T-helper 9 cell (primary cell): ENCODE measurements at regions not wholly inside any gene's neighbourhood (a gene's known extent, or its start where the extent isn't known, plus 50 kb on each side); places are given as distances from the start of the nearest gene placed in this dataset.
"Not testable (repeated sequence)": the region's sequence is repeated elsewhere in the genome, so short reads cannot be mapped to it uniquely, and the experiment has no call there.

Experiments used
- DNase-seq: peaks from one replicate; pipeline ENCODE4 v3.0.0-alpha.2; 2020

DNA sequence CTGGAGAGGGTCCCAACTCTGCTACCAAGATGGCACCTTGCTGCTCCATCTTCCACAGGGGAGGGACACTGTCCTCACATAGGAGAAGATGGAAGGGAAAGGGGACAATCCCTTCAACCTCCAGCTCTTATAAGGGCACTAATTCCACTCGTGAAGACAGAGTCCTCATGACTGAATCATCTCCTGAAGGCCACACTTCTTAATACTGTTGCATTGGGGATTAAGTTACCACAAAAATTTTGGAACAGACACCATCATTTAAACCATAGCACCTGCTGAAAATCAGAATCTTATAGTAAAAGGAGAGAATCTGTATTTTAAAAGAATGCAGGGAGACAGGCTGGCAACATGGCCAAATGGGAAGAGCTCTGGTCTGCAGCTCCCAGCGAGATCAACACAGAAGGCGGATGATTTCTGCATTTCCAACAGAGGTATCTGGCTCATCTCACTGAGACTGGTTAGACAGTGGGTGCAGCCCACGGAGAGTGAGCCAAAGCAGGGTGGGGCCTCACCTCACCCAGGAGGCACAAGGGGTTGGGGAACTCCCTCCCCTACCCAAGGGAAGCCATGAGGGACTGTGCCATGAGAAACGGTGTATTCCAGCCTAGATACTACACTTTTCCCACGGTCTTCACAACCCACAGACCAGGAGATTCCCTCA, 69.4 kb upstream of the LIPC start:
- DNase-seq, result no peak

- not testable (repeated sequence) for DNase-seq
These were observed 68.7 kb upstream of the LIPC start for GRCh38 chr15:58363118-58363517.

DNA sequence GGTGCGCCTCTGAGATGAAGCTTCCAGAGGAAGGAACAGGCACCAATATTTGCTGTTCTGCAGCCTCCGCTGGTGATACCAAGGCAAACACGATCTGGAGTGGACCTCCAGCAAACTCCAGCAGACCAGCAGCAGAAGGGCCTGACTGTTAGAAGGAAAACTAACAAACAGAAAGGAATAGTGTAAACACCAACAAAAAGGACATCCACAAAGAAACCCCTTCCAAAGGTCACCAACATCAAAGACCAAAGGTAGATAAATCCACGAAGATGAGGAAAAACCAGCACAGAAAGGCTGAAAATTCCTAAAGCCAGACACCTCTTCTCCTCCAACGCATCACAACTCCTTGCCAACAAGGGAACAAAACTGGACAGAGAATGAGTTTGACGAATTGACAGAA, 68.1 kb upstream of the LIPC start:
- DNase-seq, result not testable (repeated sequence)

- DNase-seq, result not testable (repeated sequence)
These were observed 66.7 kb upstream of the LIPC start for GRCh38 chr15:58365098-58365497.

DNA sequence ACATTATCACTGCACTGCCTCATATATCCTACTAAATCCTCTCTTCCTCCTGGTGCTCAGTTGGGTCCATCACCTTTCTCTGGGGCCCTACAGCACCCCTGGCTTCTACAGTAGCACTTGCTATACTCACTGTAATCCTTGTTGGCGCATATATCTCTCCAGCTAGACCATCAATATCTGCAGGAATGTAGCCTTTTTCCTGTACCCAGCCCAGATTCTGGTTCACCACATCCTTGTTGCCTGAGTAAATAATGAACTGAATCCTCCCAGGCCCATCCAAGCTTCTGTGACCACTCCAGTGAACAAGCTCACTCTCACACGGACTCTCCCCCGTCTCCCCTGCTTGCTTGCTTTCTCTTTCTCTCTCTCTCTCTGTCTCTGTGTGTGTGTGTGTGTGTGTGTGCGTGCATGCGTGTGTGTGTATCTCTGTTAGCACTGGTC, 62.5 kb upstream of the LIPC start:
- no peak for DNase-seq

DNA sequence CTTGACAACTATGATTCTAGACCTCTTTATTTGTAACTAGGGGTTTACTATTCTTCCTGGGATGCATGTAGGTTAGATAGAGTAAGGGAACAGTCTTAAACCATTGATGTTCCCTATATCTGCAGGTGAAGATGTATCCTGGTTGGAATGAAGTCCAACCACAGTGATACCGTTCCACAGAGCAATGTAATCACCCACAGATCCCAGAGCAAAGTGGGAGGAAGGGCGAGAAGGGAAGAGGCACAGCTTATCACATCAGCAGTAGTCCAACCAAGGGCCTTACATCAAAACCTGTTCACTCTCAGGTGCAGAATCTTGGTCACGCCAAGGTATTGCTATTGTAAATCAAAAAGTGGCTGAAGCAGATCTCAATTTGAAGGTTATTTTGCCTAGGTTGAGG, 61.8 kb upstream of the LIPC start:
- no peak for DNase-seq

DNA sequence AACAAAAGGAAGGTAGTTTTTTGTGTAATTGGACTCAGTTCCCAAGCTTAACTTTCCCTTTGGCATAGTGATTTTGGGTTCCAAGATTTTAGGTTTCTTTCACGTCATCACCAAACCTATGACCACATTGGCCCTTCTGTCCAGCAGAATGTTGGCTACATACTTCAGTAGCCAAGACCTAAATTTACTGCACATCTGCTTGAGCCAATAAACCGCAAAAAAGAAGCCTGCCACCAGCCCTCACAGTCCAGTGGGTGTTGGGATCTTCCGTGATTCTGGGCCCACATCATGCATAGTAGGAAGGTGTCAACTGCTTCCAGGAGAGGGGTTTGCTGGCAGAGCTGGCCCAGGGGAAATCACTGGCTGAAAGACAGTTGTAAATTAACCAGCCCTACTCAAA, 57.6 kb upstream of the LIPC start:
- no peak for DNase-seq

GRCh38 chr15:58377193-58377592, 54.6 kb upstream of the LIPC start:
- no peak for DNase-seq

DNA sequence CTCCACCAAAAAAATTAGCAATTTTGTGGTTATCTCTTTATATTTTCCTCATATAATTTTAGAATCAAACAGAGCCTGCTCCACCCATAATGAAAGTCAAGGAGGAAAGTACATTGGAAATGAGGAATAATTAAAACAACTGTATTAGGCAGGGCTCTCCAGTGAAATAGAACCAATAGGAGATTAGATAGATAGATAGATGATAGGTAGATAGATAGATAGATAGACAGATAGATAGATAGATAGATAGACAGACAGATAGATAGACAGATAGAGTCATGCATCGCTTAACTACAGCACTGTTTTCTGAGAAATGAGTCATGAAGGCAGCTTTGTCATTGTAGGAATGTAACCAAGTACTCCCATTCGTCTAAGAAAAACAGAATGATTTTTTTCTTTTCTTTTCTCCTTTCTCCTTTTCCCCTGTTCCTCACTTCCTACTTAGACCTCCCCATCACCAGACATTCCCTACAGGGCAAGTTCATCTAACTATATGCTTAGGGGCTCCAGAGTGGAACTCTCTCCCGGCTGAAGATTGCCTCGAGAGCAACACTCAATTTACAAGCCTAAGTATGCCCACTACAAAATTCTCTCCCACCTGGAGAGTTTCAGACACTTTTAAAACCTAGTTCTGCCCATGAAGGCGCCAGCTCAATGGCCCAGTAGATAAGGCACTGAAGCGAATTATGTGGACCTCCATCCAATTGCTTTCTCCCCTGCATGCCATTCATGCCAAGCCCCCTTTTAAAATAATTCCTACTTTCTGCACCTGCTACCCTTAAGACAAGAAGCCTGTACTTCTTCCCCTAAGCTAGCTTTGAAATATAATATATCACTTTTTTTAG, 53.3 kb upstream of the LIPC start:
- no peak for DNase-seq

DNA sequence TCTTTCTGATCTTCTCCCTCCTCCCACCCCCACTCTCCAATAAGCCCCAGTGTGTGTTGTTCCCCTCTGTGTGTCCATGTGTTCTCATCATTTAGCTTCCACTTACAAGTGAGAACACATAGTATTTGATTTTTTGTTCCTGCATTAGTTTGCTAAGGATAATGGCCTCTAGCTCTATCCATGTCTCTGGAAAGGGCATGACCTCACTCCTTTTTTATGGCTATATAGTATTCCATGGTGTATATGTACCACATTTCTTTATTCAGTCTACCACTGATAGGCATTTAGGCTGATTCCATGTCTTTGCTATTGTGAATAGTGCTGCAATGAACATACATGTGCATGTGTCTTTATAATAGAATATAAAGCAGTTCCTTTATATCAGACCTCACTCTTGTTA, 52.3 kb upstream of the LIPC start:
- not testable (repeated sequence) for DNase-seq

GRCh38 chr15:58380280-58380945, 51.4 kb upstream of the LIPC start:
- DNase-seq, result no peak

- DNase-seq, result no peak
These were observed 50.1 kb upstream of the LIPC start for GRCh38 chr15:58381697-58382096.
